ENCODE measurements at regions not wholly inside any gene's neighbourhood (a gene's known extent, or its start where the extent isn't known, plus 50 kb on each side); places are given as distances from the start of the nearest gene placed in this dataset.

- no peak for DNase-seq (ENCODE audit: low spot score)
These were observed 176.0 kb downstream of the ESRRB start for GRCh38 chr14:76551906-76552305.

GRCh38 chr14:76564471-76565422 lies 188.8 kb downstream of the ESRRB start:
- DNase-seq (ENCODE audit: low spot score): no peak

GRCh38 chr14:76566439-76566838 lies 190.5 kb downstream of the ESRRB start:
- no peak for DNase-seq (ENCODE audit: low spot score)

- no peak for DNase-seq (ENCODE audit: low spot score)
These were observed 186.7 kb upstream of the VASH1 start for GRCh38 chr14:76574416-76575095.

GRCh38 chr14:76575108-76575507 lies 186.2 kb upstream of the VASH1 start:
- DNase-seq (ENCODE audit: low spot score): no peak

GRCh38 chr14:76576047-76576741 lies 185.1 kb upstream of the VASH1 start:
- DNase-seq (ENCODE audit: low spot score): no peak

- no peak for DNase-seq (ENCODE audit: low spot score)
These were observed 184.2 kb upstream of the VASH1 start for GRCh38 chr14:76577090-76577489.

- no peak for DNase-seq (ENCODE audit: low spot score)
These were observed 183.4 kb upstream of the VASH1 start for GRCh38 chr14:76577837-76578236.

GRCh38 chr14:76580399-76580798 lies 180.9 kb upstream of the VASH1 start:
- DNase-seq (ENCODE audit: low spot score): no peak

- DNase-seq (ENCODE audit: low spot score): no peak
These were observed 180.3 kb upstream of the VASH1 start for GRCh38 chr14:76580967-76581366.

- DNase-seq (ENCODE audit: low spot score): no peak
These were observed 179.7 kb upstream of the VASH1 start for GRCh38 chr14:76581592-76581991.

GRCh38 chr14:76582447-76582846 lies 178.8 kb upstream of the VASH1 start:
- no peak for DNase-seq (ENCODE audit: low spot score)

GRCh38 chr14:76583174-76583573 lies 178.1 kb upstream of the VASH1 start:
- DNase-seq (ENCODE audit: low spot score): no peak

- no peak for DNase-seq (ENCODE audit: low spot score)
These were observed 177.5 kb upstream of the VASH1 start for GRCh38 chr14:76583805-76584204.

- no peak for DNase-seq (ENCODE audit: low spot score)
These were observed 177.0 kb upstream of the VASH1 start for GRCh38 chr14:76584271-76584702.

- no peak for DNase-seq (ENCODE audit: low spot score)
These were observed 175.7 kb upstream of the VASH1 start for GRCh38 chr14:76585616-76586015.

GRCh38 chr14:76589246-76589645 lies 172.0 kb upstream of the VASH1 start:
- no peak for DNase-seq (ENCODE audit: low spot score)

- no peak for DNase-seq (ENCODE audit: low spot score)
These were observed 170.0 kb upstream of the VASH1 start for GRCh38 chr14:76591266-76591665.

GRCh38 chr14:76595266-76595665 lies 166.0 kb upstream of the VASH1 start:
- no peak for DNase-seq (ENCODE audit: low spot score)

- no peak for DNase-seq (ENCODE audit: low spot score)
These were observed 163.9 kb upstream of the VASH1 start for GRCh38 chr14:76597387-76597786.

GRCh38 chr14:76599141-76599540 lies 162.1 kb upstream of the VASH1 start:
- DNase-seq (ENCODE audit: low spot score): no peak
